DND-41 (cell line): ENCODE measurements at regions not wholly inside any gene's neighbourhood (a gene's known extent, or its start where the extent isn't known, plus 50 kb on each side); places are given as distances from the start of the nearest gene placed in this dataset.

Experiments used
- CTCF ChIP-seq: IDR thresholded peaks from 2 replicates; pipeline ENCODE4 v1.5.1; 2012; ENCODE audit warnings: borderline replicate concordance, low read length, moderate library complexity, mild to moderate bottlenecking; ENCODE audit not compliant: poor library complexity, severe bottlenecking; ENCODE audit errors: extremely low read depth
- EZH2 ChIP-seq: IDR thresholded peaks from 3 replicates; pipeline ENCODE4 v1.6.1; 2012; ENCODE audit warnings: borderline replicate concordance, low read depth, mild to moderate bottlenecking, moderate library complexity, low read length, inconsistent platforms; ENCODE audit not compliant: severe bottlenecking

- TF ChIP-seq CTCF (no peak), EZH2 (no peak)
These were observed 129.6 kb upstream of the CDKN3 start for GRCh38 chr14:54267172-54267571.
